ENCODE measurements at regions not wholly inside any gene's neighbourhood (a gene's known extent, or its start where the extent isn't known, plus 50 kb on each side); places are given as distances from the start of the nearest gene placed in this dataset.
"Not testable (repeated sequence)": the region's sequence is repeated elsewhere in the genome, so short reads cannot be mapped to it uniquely, and the experiment has no call there.

DNA sequence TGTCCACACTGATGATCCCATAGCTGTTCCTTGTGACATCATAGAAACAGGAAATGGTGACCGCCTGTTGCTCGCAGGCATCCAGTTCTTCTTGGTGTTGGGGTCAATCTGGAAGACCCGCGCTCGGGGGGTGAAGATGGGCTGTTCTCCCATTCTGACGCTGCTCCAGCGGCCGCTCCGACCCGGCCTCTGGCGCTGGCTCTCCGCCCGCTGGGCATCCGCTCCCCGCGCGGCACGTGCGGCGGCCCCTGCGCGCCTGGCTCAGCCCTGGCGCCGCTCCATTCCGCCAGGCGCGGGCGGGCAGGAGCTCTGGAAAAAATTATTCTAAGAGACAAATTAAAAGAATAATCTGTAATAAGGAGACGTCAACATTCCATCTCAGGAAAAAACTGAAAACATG is 761.1 kb downstream of the TMEM121 start:
- Mint-ChIP-seq H3K9me3 (peaks cover 69% of the 10 kb centered on the region), H3K27ac (no peak overlapping the region)

DNA sequence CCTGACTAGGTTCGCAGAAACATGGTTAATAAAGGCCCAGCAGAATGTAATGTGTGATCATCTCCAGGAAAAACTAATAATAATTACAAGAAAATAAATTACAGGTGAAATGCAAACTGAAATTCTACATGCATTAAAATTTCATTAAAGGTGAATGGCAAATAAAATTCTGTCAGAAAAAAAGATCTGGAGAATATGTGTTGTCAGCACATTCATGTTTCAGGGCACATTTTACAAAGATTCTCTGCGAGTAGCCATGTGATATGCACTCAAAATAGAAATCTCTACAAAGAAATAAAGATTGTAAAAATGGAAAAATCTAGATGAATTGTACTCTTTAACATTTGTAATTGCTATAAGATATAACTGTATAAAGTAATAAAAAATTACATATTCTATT is 765.2 kb downstream of the TMEM121 start:
- Mint-ChIP-seq H3K4me1 (no peaks in the 10 kb centered on the region), H3K27ac (no peak overlapping the region), H3K36me3 (ENCODE audit: low read depth) (peaks cover 4% of the 10 kb centered on the region), H3K27me3 (ENCODE audit: low read depth, poor library complexity) (no peaks in the 10 kb centered on the region), H3K9me3 (peaks cover 70% of the 10 kb centered on the region), H3K4me3 (no peak overlapping the region)
- TF ChIP-seq, protein P1, sequence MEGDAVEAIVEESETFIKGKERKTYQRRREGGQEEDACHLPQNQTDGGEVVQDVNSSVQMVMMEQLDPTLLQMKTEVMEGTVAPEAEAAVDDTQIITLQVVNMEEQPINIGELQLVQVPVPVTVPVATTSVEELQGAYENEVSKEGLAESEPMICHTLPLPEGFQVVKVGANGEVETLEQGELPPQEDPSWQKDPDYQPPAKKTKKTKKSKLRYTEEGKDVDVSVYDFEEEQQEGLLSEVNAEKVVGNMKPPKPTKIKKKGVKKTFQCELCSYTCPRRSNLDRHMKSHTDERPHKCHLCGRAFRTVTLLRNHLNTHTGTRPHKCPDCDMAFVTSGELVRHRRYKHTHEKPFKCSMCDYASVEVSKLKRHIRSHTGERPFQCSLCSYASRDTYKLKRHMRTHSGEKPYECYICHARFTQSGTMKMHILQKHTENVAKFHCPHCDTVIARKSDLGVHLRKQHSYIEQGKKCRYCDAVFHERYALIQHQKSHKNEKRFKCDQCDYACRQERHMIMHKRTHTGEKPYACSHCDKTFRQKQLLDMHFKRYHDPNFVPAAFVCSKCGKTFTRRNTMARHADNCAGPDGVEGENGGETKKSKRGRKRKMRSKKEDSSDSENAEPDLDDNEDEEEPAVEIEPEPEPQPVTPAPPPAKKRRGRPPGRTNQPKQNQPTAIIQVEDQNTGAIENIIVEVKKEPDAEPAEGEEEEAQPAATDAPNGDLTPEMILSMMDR (IDR thresholded peaks at IDR 0.05) = no peak
- no peak for DNase-seq

More for the DNA sequence above, 761.1 kb downstream of the TMEM121 start:
- no peak for DNase-seq
- Mint-ChIP-seq H3K4me1 (no peaks in the 10 kb centered on the region), H3K27me3 (ENCODE audit: low read depth, poor library complexity) (no peaks in the 10 kb centered on the region), H3K4me3 (no peak overlapping the region), H3K36me3 (ENCODE audit: low read depth) (peaks cover 4% of the 10 kb centered on the region)
- TF ChIP-seq, protein P1 (IDR thresholded peaks at IDR 0.05) = no peak

DNA sequence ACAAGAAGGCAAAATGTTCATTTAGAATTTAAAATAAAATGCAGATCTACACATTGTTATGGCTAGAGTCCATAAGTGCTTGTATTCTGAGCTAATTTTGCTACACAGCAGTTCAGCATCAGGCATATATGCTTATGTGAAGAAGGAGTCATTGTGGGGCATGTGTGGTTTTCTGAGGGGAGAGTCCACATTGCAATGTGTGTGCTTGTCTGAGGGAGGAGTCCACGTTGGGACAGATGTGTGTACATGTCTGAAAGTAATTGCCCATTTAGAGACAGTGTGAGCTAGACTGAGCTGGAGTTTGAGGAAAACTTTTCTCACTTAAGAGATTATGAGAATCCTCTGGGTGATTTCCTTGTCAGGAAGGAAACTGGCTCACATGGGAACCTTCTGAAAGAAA is 767.9 kb downstream of the TMEM121 start:
- Mint-ChIP-seq H3K36me3 (ENCODE audit: low read depth) (no peaks in the 10 kb centered on the region), H3K27ac (no peak overlapping the region), H3K4me1 (no peaks in the 10 kb centered on the region), H3K4me3 (no peak overlapping the region), H3K27me3 (ENCODE audit: low read depth, poor library complexity) (no peaks in the 10 kb centered on the region), H3K9me3 (peaks cover 85% of the 10 kb centered on the region)
- TF ChIP-seq, protein P1 (IDR thresholded peaks at IDR 0.05) = no peak
- no peak for DNase-seq

DNA sequence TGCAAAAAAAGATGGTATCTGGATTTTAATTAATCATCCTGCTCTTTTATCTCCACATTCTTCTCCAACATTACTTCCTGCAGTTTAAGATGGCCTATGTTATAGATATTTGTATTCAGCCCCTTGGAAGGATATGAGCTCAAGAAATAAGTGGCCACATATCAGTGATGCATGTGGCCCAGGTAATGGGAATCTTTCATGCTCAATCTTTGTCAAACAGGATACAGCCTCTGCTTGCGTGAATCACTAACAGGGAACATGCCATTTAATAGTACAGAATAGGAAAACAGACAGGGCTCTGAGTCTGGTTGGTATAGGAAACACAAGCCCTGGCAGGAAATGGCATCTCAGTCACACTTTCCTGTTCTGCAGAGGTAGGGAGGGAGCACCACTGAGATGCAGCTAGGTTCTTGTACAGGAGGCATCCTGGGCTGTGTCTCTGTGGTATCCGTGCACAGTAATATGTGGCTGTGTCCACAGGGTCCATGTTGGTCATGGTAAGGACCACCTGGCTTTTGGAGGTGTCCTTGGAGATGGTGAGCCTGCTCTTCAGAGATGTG is 774.6 kb downstream of the TMEM121 start:
- H3K9me3 Mint-ChIP-seq = peaks cover 86% of the 10 kb centered on the region

DNA sequence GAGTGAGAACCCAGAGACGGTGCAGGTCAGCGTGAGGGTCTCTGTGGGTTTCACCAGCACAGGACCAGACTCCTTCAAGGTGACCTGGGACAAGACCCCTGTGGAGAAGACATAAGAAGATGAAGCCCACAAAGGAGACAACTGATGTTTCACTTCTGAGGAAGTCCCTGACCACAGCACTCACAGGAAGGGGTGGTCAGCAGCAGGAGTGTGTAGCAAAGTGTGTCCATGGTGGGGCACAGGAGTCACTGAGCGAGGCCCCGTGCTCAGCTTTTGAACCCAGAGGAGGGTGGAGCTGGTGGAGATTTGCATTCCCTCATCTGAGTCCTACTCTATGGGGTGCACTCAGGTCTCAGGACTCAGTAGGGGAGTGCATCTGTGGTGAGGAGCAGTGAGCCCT is 775.2 kb downstream of the TMEM121 start:
- not testable (repeated sequence) for H3K27me3 Mint-ChIP-seq (ENCODE audit: low read depth, poor library complexity); H3K4me1 Mint-ChIP-seq; H3K36me3 Mint-ChIP-seq (ENCODE audit: low read depth); H3K4me3 Mint-ChIP-seq; DNase-seq; H3K27ac Mint-ChIP-seq
- H3K9me3 Mint-ChIP-seq = peaks cover 88% of the 10 kb centered on the region

More for the DNA sequence above, 774.6 kb downstream of the TMEM121 start:
- H3K4me1 Mint-ChIP-seq; DNase-seq; H3K36me3 Mint-ChIP-seq (ENCODE audit: low read depth); H3K27ac Mint-ChIP-seq; H3K27me3 Mint-ChIP-seq (ENCODE audit: low read depth, poor library complexity); H3K4me3 Mint-ChIP-seq: not testable (repeated sequence)

DNA sequence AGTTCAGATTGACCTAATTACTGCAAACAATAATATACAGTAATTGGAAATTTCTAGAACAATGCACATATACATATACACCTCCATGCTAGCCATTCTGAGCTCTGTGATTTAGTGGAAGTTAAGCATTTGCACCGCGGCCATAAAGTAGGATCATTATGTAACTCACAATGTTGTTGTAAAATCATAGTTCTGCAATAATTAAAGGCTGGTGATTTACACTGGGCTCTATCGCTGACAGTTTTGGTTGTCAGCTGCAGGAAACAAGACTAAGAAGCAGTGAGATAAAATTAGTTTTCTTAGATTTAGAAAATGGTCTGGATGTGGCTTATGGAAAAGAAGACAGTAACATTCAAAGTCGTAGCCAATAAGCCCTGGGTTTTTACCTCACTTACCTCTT is 776.3 kb downstream of the TMEM121 start:
- Mint-ChIP-seq H3K4me1 (no peaks in the 10 kb centered on the region), H3K9me3 (peaks cover 85% of the 10 kb centered on the region), H3K27me3 (ENCODE audit: low read depth, poor library complexity) (peaks cover 5% of the 10 kb centered on the region), H3K4me3 (no peak overlapping the region), H3K27ac (no peak overlapping the region), H3K36me3 (ENCODE audit: low read depth) (no peaks in the 10 kb centered on the region)
- DNase-seq = no peak
- TF ChIP-seq, protein P1 (IDR thresholded peaks at IDR 0.05) = no peak

DNA sequence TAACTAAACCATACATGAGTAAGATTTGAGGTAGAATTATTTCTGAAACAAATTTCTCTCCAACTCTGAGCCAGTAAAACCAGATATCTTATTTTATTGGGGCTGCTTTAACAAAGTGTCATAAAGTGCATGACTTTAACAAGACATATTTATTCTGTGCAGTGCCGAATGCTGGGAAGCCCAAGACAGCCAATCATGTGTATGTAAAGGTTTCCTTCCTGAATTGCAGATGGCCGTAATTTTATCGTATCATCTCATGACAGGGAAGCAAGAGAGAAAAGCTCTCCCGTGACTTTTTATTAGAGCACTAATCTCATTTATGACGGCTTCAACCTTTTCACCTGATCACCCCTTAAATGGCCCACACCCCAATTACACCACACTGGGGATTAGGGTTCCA is 777.9 kb downstream of the TMEM121 start:
- H3K9me3 Mint-ChIP-seq = peaks cover 83% of the 10 kb centered on the region
- no peaks in the 10 kb centered on the region for H3K4me1 Mint-ChIP-seq
- H3K27me3 Mint-ChIP-seq (ENCODE audit: low read depth, poor library complexity) = peaks cover 5% of the 10 kb centered on the region
- DNase-seq = no peak
- H3K4me3 Mint-ChIP-seq = no peak overlapping the region
- TF ChIP-seq, protein P1 (IDR thresholded peaks at IDR 0.05) = no peak
- no peaks in the 10 kb centered on the region for H3K36me3 Mint-ChIP-seq (ENCODE audit: low read depth)
- H3K27ac Mint-ChIP-seq = no peak overlapping the region
